ENCODE measurements at regions not wholly inside any gene's neighbourhood (a gene's known extent, or its start where the extent isn't known, plus 50 kb on each side); places are given as distances from the start of the nearest gene placed in this dataset.

DNA sequence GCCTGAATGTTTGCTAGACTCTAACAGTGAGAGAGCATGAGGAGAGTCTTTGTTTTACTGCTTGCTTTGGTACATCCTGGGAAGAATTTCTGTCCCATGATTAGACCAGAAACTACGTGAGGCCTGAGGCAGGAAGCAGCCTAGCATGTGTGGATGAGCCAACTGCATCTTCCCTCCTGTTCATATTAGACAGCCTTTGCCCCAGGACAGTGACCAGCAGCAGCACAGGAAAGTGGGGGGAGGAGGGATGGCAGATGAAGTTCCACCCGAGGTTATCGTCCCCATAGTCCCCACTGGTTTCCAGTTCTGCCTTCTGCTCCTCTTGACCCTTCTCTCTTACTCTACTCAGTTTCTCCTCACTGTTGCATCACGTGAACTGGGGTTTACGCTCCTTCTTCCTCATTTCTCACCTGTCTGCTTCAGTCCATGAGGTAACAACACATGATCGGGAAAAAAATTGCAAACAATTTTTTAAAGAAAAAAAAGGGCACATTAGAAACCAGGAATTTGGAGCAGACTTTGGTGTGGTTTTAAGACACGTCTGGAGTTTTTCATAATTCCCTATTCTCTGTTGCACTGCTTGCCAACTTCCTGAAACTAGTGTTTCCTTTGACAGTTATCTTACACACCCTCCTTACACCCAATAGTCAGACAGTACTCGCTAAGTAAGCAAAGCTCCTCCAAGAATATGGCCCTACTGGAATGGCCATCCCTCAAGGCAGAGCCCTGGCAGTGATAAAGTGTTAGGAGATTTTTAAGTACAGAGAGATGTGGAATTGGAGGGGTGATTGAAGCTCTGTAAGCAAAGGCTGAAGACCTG, 84.1 kb downstream of the SNX18 start:
- no peak for TF ChIP-seq TAF1 (IDR thresholded peaks at IDR 0.05; ENCODE audit: borderline replicate concordance, insufficient read depth, low read length)
- TF ChIP-seq POLR2AphosphoS5 (IDR thresholded peaks at IDR 0.05; ENCODE audit: low read depth, low read length), result no peak

Data from PFSK-1 (cell line).